H1 (cell line): ENCODE measurements at regions not wholly inside any gene's neighbourhood (a gene's known extent, or its start where the extent isn't known, plus 50 kb on each side); places are given as distances from the start of the nearest gene placed in this dataset.

Experiments
- CTCF ChIA-PET: fragments of 300-600 bp; sonication (Branson Sonifier 250); formaldehyde crosslinking; loops from one replicate; lab custom pipeline; 2021; ENCODE audit not compliant: partially characterized antibody; lab: Charles Lee
- POLR2A ChIA-PET: fragments of 300-600 bp; sonication (Branson Sonifier 250); formaldehyde crosslinking; loops from one replicate; lab custom pipeline; 2021; ENCODE audit warnings: inconsistent platforms; ENCODE audit not compliant: partially characterized antibody; lab: Charles Lee
- DNase-seq, 2 experiments: peaks; one replicate each; pipeline versions ENCODE4 v3.0.0 to v3.0.0-alpha.2; 2010 to 2022; ENCODE audit warnings: low spot score in 2 of 2, low read depth in 1 of 2, mixed read lengths in 1 of 2
- FAIRE-seq: peaks from 2 replicates; lab custom pipeline; 2011; peaks lifted over from hg19 to GRCh38; lab: Jason Lieb, UNC
- H2AFZ ChIP-seq: 2 replicates; pipeline ENCODE4 v1.8.1; 2012; ENCODE audit warnings: low read length, inconsistent platforms
- H2AK5ac ChIP-seq: 2 replicates; pipeline ENCODE4 v1.6.1; 2013; ENCODE audit warnings: low read depth, low read length
- H2BK120ac ChIP-seq: replicated peaks from 2 replicates; pipeline ENCODE3; 2013; ENCODE audit warnings: low read depth, low read length, inconsistent platforms
- H2BK12ac ChIP-seq: 2 replicates; pipeline ENCODE4 v1.6.1; 2013; ENCODE audit warnings: low read depth, low read length
- H2BK15ac ChIP-seq: 2 replicates; pipeline ENCODE4 v1.6.1; 2013; ENCODE audit warnings: low read length
- H2BK20ac ChIP-seq: 2 replicates; pipeline ENCODE4 v1.6.1; 2013; ENCODE audit warnings: low read length
- H2BK5ac ChIP-seq: 2 replicates; pipeline ENCODE4 v1.6.1; 2013; ENCODE audit warnings: low read depth, low read length
- H3K14ac ChIP-seq: 2 replicates; pipeline ENCODE4 v1.6.1; 2013; ENCODE audit warnings: inconsistent platforms; ENCODE audit not compliant: insufficient read length
- H3K18ac ChIP-seq: 2 replicates; pipeline ENCODE4 v1.6.1; 2013; ENCODE audit warnings: low read length; ENCODE audit errors: extremely low read depth
- H3K23ac ChIP-seq: 2 replicates; pipeline ENCODE4 v1.6.1; 2013; ENCODE audit warnings: inconsistent platforms; ENCODE audit not compliant: insufficient read length
- H3K23me2 ChIP-seq: 2 replicates; pipeline ENCODE4 v1.6.1; 2013; ENCODE audit warnings: low read depth, low read length
- H3K27ac ChIP-seq: 2 replicates; pipeline ENCODE4 v1.6.1; 2011; ENCODE audit warnings: low read depth, low read length, inconsistent platforms
- H3K27me3 ChIP-seq, 4 experiments: replicated peaks in 1 of 4; 1 replicate in 1 of 4; 2 replicates in 3 of 4; pipeline versions ENCODE4 v1.6.1 to v1.8.1; 2011 to 2013; ENCODE audit warnings: low read length in 3 of 4, mild to moderate bottlenecking in 3 of 4, inconsistent platforms in 2 of 4, mixed read lengths in 2 of 4, moderate library complexity in 1 of 4; ENCODE audit not compliant: control insufficient read depth in 3 of 4, insufficient read depth in 3 of 4; ENCODE audit errors: extremely low read depth in 1 of 4
- H3K36me3 ChIP-seq, 4 experiments: 2 replicates each; pipeline versions ENCODE4 v1.6.1 to v1.8.1; 2011 to 2013; ENCODE audit warnings: mild to moderate bottlenecking in 4 of 4, low read length in 3 of 4, moderate library complexity in 2 of 4, control low read depth in 1 of 4, inconsistent platforms in 1 of 4; ENCODE audit not compliant: insufficient read depth in 4 of 4, control insufficient read depth in 2 of 4
- H3K4ac ChIP-seq: replicated peaks from 2 replicates; pipeline ENCODE3; 2013; ENCODE audit warnings: low read length, low read depth, mixed read lengths, inconsistent platforms; ENCODE audit not compliant: insufficient read length
- H3K4me1 ChIP-seq, 4 experiments: replicated peaks in 1 of 4; 1 replicate in 1 of 4; 2 replicates in 3 of 4; pipeline versions ENCODE4 v1.6.1 to v1.8.1; 2011 to 2013; ENCODE audit warnings: low read length in 3 of 4, inconsistent platforms in 2 of 4, mixed read lengths in 1 of 4; ENCODE audit not compliant: insufficient read depth in 4 of 4, control insufficient read depth in 3 of 4
- H3K4me2 ChIP-seq, 2 experiments: 2 replicates each; pipeline versions ENCODE4 v1.6.1 to v1.8.1; 2011 to 2013; ENCODE audit warnings: low read depth in 2 of 2, low read length in 2 of 2, control low read depth in 1 of 2, inconsistent platforms in 1 of 2, mild to moderate bottlenecking in 1 of 2; ENCODE audit not compliant: insufficient read depth in 1 of 2
- H3K4me3 ChIP-seq, 4 experiments: fragments of 200-600, 300-600 bp in 1 of 4; sonication (generic), shearing (Covaris generic), sonication (Bioruptor Twin) in 1 of 4; 2 replicates each; pipeline versions ENCODE4 v1.5.1 to v1.8.1; 2011 to 2016; ENCODE audit warnings: low read length in 4 of 4, low read depth in 3 of 4, control low read depth in 2 of 4, inconsistent platforms in 2 of 4, mild to moderate bottlenecking in 2 of 4, mixed read lengths in 1 of 4, moderate library complexity in 1 of 4; ENCODE audit not compliant: insufficient read depth in 2 of 4; ENCODE audit errors: extremely low read depth in 1 of 4
- H3K56ac ChIP-seq: replicated peaks from 2 replicates; pipeline ENCODE3; 2013; ENCODE audit warnings: low read depth, mild to moderate bottlenecking, mixed read lengths, low read length, inconsistent platforms; ENCODE audit not compliant: insufficient read length
- H3K79me1 ChIP-seq: 2 replicates; pipeline ENCODE4 v1.6.1; 2013; ENCODE audit warnings: low read depth, low read length, control low read depth
- H3K79me2 ChIP-seq, 2 experiments: 2 replicates each; pipeline versions ENCODE4 v1.6.1 to v1.8.1; 2012 to 2013; ENCODE audit warnings: low read length in 2 of 2, mild to moderate bottlenecking in 2 of 2, inconsistent platforms in 1 of 2; ENCODE audit not compliant: insufficient read depth in 2 of 2, control insufficient read depth in 1 of 2
- H3K9ac ChIP-seq, 4 experiments: replicated peaks in 1 of 4; 1 replicate in 1 of 4; 2 replicates in 3 of 4; pipeline versions ENCODE4 v1.6.1 to v1.8.1; 2011 to 2013; ENCODE audit warnings: low read depth in 3 of 4, low read length in 3 of 4, control low read depth in 2 of 4, mild to moderate bottlenecking in 2 of 4, moderate library complexity in 2 of 4, inconsistent platforms in 1 of 4; ENCODE audit errors: extremely low read depth in 1 of 4
- H3K9me3 ChIP-seq, 2 experiments: 2 replicates each; pipeline versions ENCODE4 v1.6.1 to v1.8.1; 2012 to 2013; ENCODE audit warnings: mild to moderate bottlenecking in 2 of 2, moderate library complexity in 2 of 2, control low read depth in 1 of 2, inconsistent platforms in 1 of 2, low read depth in 1 of 2, low read length in 1 of 2, mixed read lengths in 1 of 2; ENCODE audit not compliant: insufficient read depth in 2 of 2
- H4K20me1 ChIP-seq, 2 experiments: replicated peaks in 1 of 2; 2 replicates each; pipeline versions ENCODE3 to v1.8.1; 2011 to 2013; ENCODE audit warnings: inconsistent platforms in 2 of 2, low read length in 2 of 2, mild to moderate bottlenecking in 1 of 2; ENCODE audit not compliant: insufficient read depth in 2 of 2, control insufficient read depth in 1 of 2
- H4K5ac ChIP-seq: 2 replicates; pipeline ENCODE4 v1.6.1; 2013; ENCODE audit warnings: low read length, low read depth, mixed read lengths, inconsistent platforms; ENCODE audit not compliant: insufficient read length
- H4K8ac ChIP-seq: 2 replicates; pipeline ENCODE4 v1.8.0; 2013; ENCODE audit warnings: mild to moderate bottlenecking, moderate library complexity, low read length, inconsistent platforms; ENCODE audit not compliant: insufficient read depth; ENCODE audit errors: extremely low read depth
- H4K91ac ChIP-seq: replicated peaks from 2 replicates; pipeline ENCODE3; 2013; ENCODE audit warnings: low read length, mixed read lengths, inconsistent platforms; ENCODE audit not compliant: insufficient read length
- ATF3 ChIP-seq: IDR thresholded peaks from 2 replicates; pipeline ENCODE4 v1.6.1; 2011; ENCODE audit warnings: low read depth, mild to moderate bottlenecking, low read length; ENCODE audit not compliant: insufficient read depth
- CHD1 ChIP-seq: IDR thresholded peaks from 2 replicates; pipeline ENCODE4 v1.6.1; 2012; ENCODE audit warnings: low read depth, low read length, improper control_type of control experiment
- JUN ChIP-seq: IDR thresholded peaks from 2 replicates; pipeline ENCODE4 v1.6.1; 2011; ENCODE audit warnings: low read depth, mild to moderate bottlenecking, improper control_type of control experiment, low read length
- MAX ChIP-seq: IDR thresholded peaks from 2 replicates; pipeline ENCODE4 v1.6.1; 2012; ENCODE audit warnings: inconsistent platforms
- NRF1 ChIP-seq: IDR thresholded peaks from 2 replicates; pipeline ENCODE4 v1.6.1; 2011; ENCODE audit warnings: mild to moderate bottlenecking, low read depth, low read length, improper control_type of control experiment
- SP4 ChIP-seq: IDR thresholded peaks from 2 replicates; pipeline ENCODE4 v1.6.1; 2012; ENCODE audit warnings: low read length, inconsistent platforms
- TBP ChIP-seq: IDR thresholded peaks from 2 replicates; pipeline ENCODE4 v1.6.1; 2011; ENCODE audit warnings: low read depth, low read length, improper control_type of control experiment
- TEAD4 ChIP-seq: IDR thresholded peaks from 2 replicates; pipeline ENCODE4 v1.6.1; 2012; ENCODE audit warnings: low read depth, low read length, inconsistent platforms, mixed read lengths
- WGBS, 2 experiments: shearing (Covaris generic) in 1 of 2; methylation state at CpG; one replicate each; pipeline versions ENCODE4 v1.1.6 to v1.1.7; 2013 to 2015; ENCODE audit warnings: low lambda C conversion rate in 2 of 2, mixed read lengths in 2 of 2, inconsistent platforms in 1 of 2, low coverage in 1 of 2, missing lambda C conversion rate in 1 of 2; ENCODE audit not compliant: insufficient replicate concordance in 2 of 2, insufficient coverage in 1 of 2, insufficient read length in 1 of 2; ENCODE audit errors: extremely low coverage in 1 of 2, missing lambda C conversion rate in 1 of 2; 5-methylcytosine and 5-hydroxymethylcytosine counted together

DNA sequence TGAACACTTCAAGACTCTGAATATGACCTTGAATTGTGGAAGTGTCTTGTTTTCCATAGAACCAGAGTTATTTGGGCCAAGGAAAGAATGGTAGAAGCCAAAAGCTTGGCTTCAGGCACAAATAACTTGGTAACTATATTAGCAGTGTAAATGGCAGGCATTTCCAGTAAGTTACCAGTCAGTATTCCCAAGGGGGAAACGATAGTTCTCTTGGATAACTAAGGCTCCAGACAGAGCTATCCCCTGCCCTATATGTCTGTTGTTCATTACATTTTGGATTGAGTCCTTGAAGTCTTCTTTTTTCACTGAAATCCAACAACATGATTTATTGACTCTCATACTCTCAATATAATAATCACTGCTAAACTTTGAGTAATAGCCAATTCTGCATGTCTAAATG lies 364.1 kb downstream of the MAGEB5 start:
- no peak overlapping the region for H3K18ac ChIP-seq
- no peak overlapping the region for H3K9ac ChIP-seq
- H3K23me2 ChIP-seq = no peaks in the 10 kb centered on the region
- H2BK12ac ChIP-seq = no peak overlapping the region
- H4K20me1 ChIP-seq = no peaks in the 10 kb centered on the region
- 80% methylated on average over 1 of the region's 1 CpG; no CpG with 5 or more reads in 1 of the 2 experiments for WGBS, 2 experiments
- ChIA-PET POLR2A (no interaction called here), CTCF (no interaction called here)
- no peak overlapping the region for H2BK20ac ChIP-seq
- no peak overlapping the region for H2BK120ac ChIP-seq
- no peak overlapping the region for H2AK5ac ChIP-seq
- H2BK5ac ChIP-seq = no peak overlapping the region
- no peaks in the 10 kb centered on the region for H3K9me3 ChIP-seq
- H4K8ac ChIP-seq = no peak overlapping the region
- no peaks in the 10 kb centered on the region for H3K36me3 ChIP-seq
- no peak overlapping the region for H2AFZ ChIP-seq
- no peak overlapping the region for H3K14ac ChIP-seq
- H3K4me1 ChIP-seq = no peaks in the 10 kb centered on the region
- no peak overlapping the region for H3K27ac ChIP-seq
- H2BK15ac ChIP-seq = no peak overlapping the region
- FAIRE-seq (no peak), DNase-seq (no peak)
- no peak overlapping the region for H3K4ac ChIP-seq
- no peaks in the 10 kb centered on the region for H3K27me3 ChIP-seq
- H3K79me2 ChIP-seq = no peaks in the 10 kb centered on the region
- no peaks in the 10 kb centered on the region for H3K79me1 ChIP-seq
- no peak overlapping the region for H3K4me2 ChIP-seq
- no peak overlapping the region for H4K91ac ChIP-seq
- no peak overlapping the region for H3K56ac ChIP-seq
- H3K4me3 ChIP-seq = no peak overlapping the region
- H3K23ac ChIP-seq = no peak overlapping the region
- H4K5ac ChIP-seq = no peak overlapping the region
- TF ChIP-seq TEAD4 (no peak), JUN (no peak), MAX (no peak), SP4 (no peak), CHD1 (no peak), NRF1 (no peak), TBP (no peak), ATF3 (no peak)
